SK-N-SH (cell line): ENCODE measurements at regions not wholly inside any gene's neighbourhood (a gene's known extent, or its start where the extent isn't known, plus 50 kb on each side); places are given as distances from the start of the nearest gene placed in this dataset.

Source experiments
- CTCF ChIA-PET: fragments of 300-600, 350-600 bp; formaldehyde crosslinking; extraction: SDS; loops from one replicate; lab custom pipeline; 2021; lab: Yijun Ruan, JAX
- POLR2A ChIA-PET: fragments of 350-600 bp; sonication (Branson Sonifier 250); formaldehyde crosslinking; extraction: SDS; loops from one replicate; lab custom pipeline; 2020; ENCODE audit warnings: antibody characterized with exemption, inconsistent platforms; lab: Yijun Ruan, JAX
- DNase-seq: peaks from one replicate; pipeline ENCODE4 v3.0.0; 2012
- H2AFZ ChIP-seq: fragments of 200-600 bp; sonication (generic); 2 replicates; pipeline ENCODE4 v1.8.1; 2016; ENCODE audit warnings: antibody characterized with exemption, mild to moderate bottlenecking, low read depth
- H3F3A ChIP-seq: fragments of 200-600 bp; sonication (generic); replicated peaks from 2 replicates; pipeline ENCODE3; 2016; ENCODE audit warnings: antibody characterized with exemption, mild to moderate bottlenecking; ENCODE audit not compliant: insufficient read depth
- H3K27ac ChIP-seq, 2 experiments: fragments of 200-500 bp in 1 of 2; fragments of 200-600 bp in 1 of 2; sonication (Bioruptor generic) in 1 of 2; sonication (generic), shearing (Covaris generic) in 1 of 2; 2 replicates each; pipeline versions ENCODE4 v1.5.1 to v1.6.1; 2014 to 2016; ENCODE audit warnings: low read depth in 2 of 2, inconsistent platforms in 1 of 2, low read length in 1 of 2, mild to moderate bottlenecking in 1 of 2, mixed read lengths in 1 of 2
- H3K27me3 ChIP-seq: fragments of 200-600 bp; sonication (generic), shearing (Covaris generic); 2 replicates; pipeline ENCODE4 v1.6.1; 2016; ENCODE audit warnings: mixed run types; ENCODE audit not compliant: insufficient read depth
- H3K36me3 ChIP-seq, 2 experiments: fragments of 200-500 bp in 1 of 2; fragments of 200-600 bp in 1 of 2; sonication (Bioruptor generic) in 1 of 2; sonication (generic) in 1 of 2; replicated peaks in 1 of 2; 2 replicates each; pipeline versions ENCODE3 to v1.5.1; 2014 to 2016; ENCODE audit warnings: low read length in 1 of 2, mild to moderate bottlenecking in 1 of 2; ENCODE audit not compliant: insufficient read depth in 2 of 2, control insufficient read depth in 1 of 2
- H3K4me1 ChIP-seq, 2 experiments: fragments of 200-500 bp in 1 of 2; fragments of 200-600 bp in 1 of 2; sonication (Bioruptor generic) in 1 of 2; sonication (generic), shearing (Covaris generic) in 1 of 2; 2 replicates each; pipeline versions ENCODE4 v1.5.1 to v1.6.1; 2014 to 2016; ENCODE audit warnings: low read depth in 1 of 2, low read length in 1 of 2, mixed run types in 1 of 2; ENCODE audit not compliant: insufficient read depth in 2 of 2, control insufficient read depth in 1 of 2
- H3K4me2 ChIP-seq: fragments of 200-600 bp; sonication (generic), shearing (Covaris generic); 2 replicates; pipeline ENCODE4 v1.6.1; 2017; ENCODE audit warnings: mixed run types
- H3K4me3 ChIP-seq, 2 experiments: fragments of 200-500 bp in 1 of 2; fragments of 200-600 bp in 1 of 2; sonication (Bioruptor generic) in 1 of 2; sonication (generic), shearing (Covaris generic) in 1 of 2; 2 replicates each; pipeline versions ENCODE4 v1.5.1 to v1.8.1; 2014 to 2016; ENCODE audit warnings: low read depth in 2 of 2, inconsistent platforms in 1 of 2, low read length in 1 of 2, mild to moderate bottlenecking in 1 of 2, mixed read lengths in 1 of 2, moderate library complexity in 1 of 2
- H3K79me2 ChIP-seq: fragments of 200-600 bp; sonication (generic); 2 replicates; pipeline ENCODE4 v1.8.1; 2017; ENCODE audit warnings: mild to moderate bottlenecking; ENCODE audit not compliant: insufficient read depth
- H3K9ac ChIP-seq: fragments of 200-600 bp; sonication (generic); 2 replicates; pipeline ENCODE4 v1.6.1; 2017; ENCODE audit warnings: mixed run types
- H3K9me2 ChIP-seq: fragments of 200-600 bp; sonication (generic); 2 replicates; pipeline ENCODE4 v1.6.1; 2017; ENCODE audit warnings: mixed run types
- H3K9me3 ChIP-seq: fragments of 200-600 bp; sonication (generic); 2 replicates; pipeline ENCODE4 v1.6.1; 2017; ENCODE audit warnings: mixed run types, mild to moderate bottlenecking, moderate library complexity
- H4K20me1 ChIP-seq: fragments of 200-600 bp; sonication (generic); 2 replicates; pipeline ENCODE4 v1.6.1; 2017; ENCODE audit warnings: mild to moderate bottlenecking, mixed run types; ENCODE audit not compliant: insufficient read depth
- CTCF ChIP-seq: fragments of 200-600 bp; sonication (generic); IDR thresholded peaks from 2 replicates; pipeline ENCODE4 v1.6.1; 2017; ENCODE audit warnings: antibody characterized with exemption, mild to moderate bottlenecking, moderate library complexity
- ELF1 ChIP-seq: IDR thresholded peaks from 2 replicates; pipeline ENCODE4 v1.4.0; 2012
- EP300 ChIP-seq, 2 experiments: IDR thresholded peaks; 2 replicates each; pipeline versions ENCODE4 v1.4.0 to v1.6.1; 2012; ENCODE audit warnings: borderline replicate concordance in 1 of 2, low read depth in 1 of 2, low read length in 1 of 2
- FOXJ3 ChIP-seq: sonication (generic); formaldehyde crosslinking; IDR thresholded peaks from 2 replicates; pipeline ENCODE4 v1.5.1; 2020; ENCODE audit warnings: mild to moderate bottlenecking, missing genetic modification reagents
- JUND ChIP-seq: IDR thresholded peaks from 2 replicates; pipeline ENCODE4 v1.4.0; 2012
- MEF2A ChIP-seq: IDR thresholded peaks from 2 replicates; pipeline ENCODE4 v1.4.0; 2012; ENCODE audit warnings: low read depth, borderline replicate concordance
- MXI1 ChIP-seq: IDR thresholded peaks from 2 replicates; pipeline ENCODE4 v1.6.1; 2012; ENCODE audit warnings: mild to moderate bottlenecking, low read depth, low read length, improper control_type of control experiment
- PBX3 ChIP-seq: IDR thresholded peaks from 2 replicates; pipeline ENCODE4; 2012
- POLR2AphosphoS5 ChIP-seq: IDR thresholded peaks from 2 replicates; pipeline ENCODE4 v1.6.1; 2012; ENCODE audit warnings: low read depth, low read length
- RAD21 ChIP-seq: IDR thresholded peaks from 2 replicates; pipeline ENCODE4 v1.6.1; 2012; ENCODE audit warnings: mild to moderate bottlenecking, low read length
- REST ChIP-seq: IDR thresholded peaks from 2 replicates; pipeline ENCODE4 v1.6.1; 2012; ENCODE audit warnings: mild to moderate bottlenecking, low read depth, low read length, moderate library complexity
- RFX5 ChIP-seq: IDR thresholded peaks from 2 replicates; pipeline ENCODE4 v1.6.1; 2012; ENCODE audit warnings: mild to moderate bottlenecking, improper control_type of control experiment, low read length
- RXRA ChIP-seq: IDR thresholded peaks from 2 replicates; pipeline ENCODE4 v1.4.0; 2012; ENCODE audit warnings: low read depth, mild to moderate bottlenecking, borderline replicate concordance
- SMC3 ChIP-seq: IDR thresholded peaks from 2 replicates; pipeline ENCODE4 v1.6.1; 2012; ENCODE audit warnings: low read depth, low read length, improper control_type of control experiment
- YY1 ChIP-seq: IDR thresholded peaks from 2 replicates; pipeline ENCODE4 v1.4.0; 2012; ENCODE audit warnings: low read depth, mild to moderate bottlenecking
- ZBTB33 ChIP-seq: IDR thresholded peaks from 2 replicates; pipeline ENCODE4 v1.4.0; 2012; ENCODE audit warnings: low read depth, borderline replicate concordance
- TF ChIP-seq, protein P1 (sequence below): fragments of 150-350 bp; IDR thresholded peaks from 2 replicates; pipeline ENCODE4 v1.6.1; 2016; ENCODE audit warnings: mild to moderate bottlenecking, low read depth, low read length

GRCh38 chr13:91187522-91187921, 160.0 kb upstream of the MIR17HG start:
- no peak overlapping the region for H3K9ac ChIP-seq
- TF ChIP-seq YY1 (no peak), ZBTB33 (no peak), MXI1 (no peak), SMC3 (no peak), RFX5 (no peak), JUND (no peak), RAD21 (no peak), FOXJ3 (CRISPR knock-in tag) (no peak), CTCF (no peak), POLR2AphosphoS5 (no peak), REST (no peak), PBX3 (no peak), RXRA (no peak), MEF2A (no peak), ELF1 (no peak), EP300 (IDR thresholded peaks at IDR 0.05; ENCODE audit: borderline replicate concordance in 1 of 2, low read depth in 1 of 2, low read length in 1 of 2) (no peak)
- TF ChIP-seq, protein P1, sequence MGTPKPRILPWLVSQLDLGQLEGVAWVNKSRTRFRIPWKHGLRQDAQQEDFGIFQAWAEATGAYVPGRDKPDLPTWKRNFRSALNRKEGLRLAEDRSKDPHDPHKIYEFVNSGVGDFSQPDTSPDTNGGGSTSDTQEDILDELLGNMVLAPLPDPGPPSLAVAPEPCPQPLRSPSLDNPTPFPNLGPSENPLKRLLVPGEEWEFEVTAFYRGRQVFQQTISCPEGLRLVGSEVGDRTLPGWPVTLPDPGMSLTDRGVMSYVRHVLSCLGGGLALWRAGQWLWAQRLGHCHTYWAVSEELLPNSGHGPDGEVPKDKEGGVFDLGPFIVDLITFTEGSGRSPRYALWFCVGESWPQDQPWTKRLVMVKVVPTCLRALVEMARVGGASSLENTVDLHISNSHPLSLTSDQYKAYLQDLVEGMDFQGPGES, result no peak
- TF ChIP-seq, all 33 proteins: peak for 0
- peaks cover 3% of the 10 kb centered on the region for H3F3A ChIP-seq
- H3K27ac ChIP-seq, result no peak overlapping the region
- no peak overlapping the region for H3K4me2 ChIP-seq
- H3K9me3 ChIP-seq, result no peaks in the 10 kb centered on the region
- H3K4me1 ChIP-seq, result peaks cover 0 to 12% of the 10 kb centered on the region in 2 experiments; a peak in 2 of 4 replicates
- H3K9me2 ChIP-seq, result no peaks in the 10 kb centered on the region
- no peaks in the 10 kb centered on the region for H4K20me1 ChIP-seq
- H3K79me2 ChIP-seq, result no peaks in the 10 kb centered on the region
- no peak overlapping the region for H3K4me3 ChIP-seq
- ChIA-PET POLR2A (no interaction called here), CTCF (interaction anchor here (0.6 to 2.2 kb wide), 4 partner anchors 25 to 110 kb away, joined by 3 to 6 read pairs (median 5); no protein-coding TSS in a partner anchor)
- H2AFZ ChIP-seq, result no peak overlapping the region
- H3K36me3 ChIP-seq, result no peaks in the 10 kb centered on the region
- no peaks in the 10 kb centered on the region for H3K27me3 ChIP-seq
- no peak for DNase-seq
